ENCODE measurements at regions not wholly inside any gene's neighbourhood (a gene's known extent, or its start where the extent isn't known, plus 50 kb on each side); places are given as distances from the start of the nearest gene placed in this dataset.
A peak's percentile ranks its signal among the peaks of the same experiment; 100 is the strongest.

GRCh38 chr20:40945754-40946450 is 82.7 kb upstream of the TOP1 start (continued):
- peak; percentile 22 for TF ChIP-seq ZNF407 (CRISPR knock-in tag; IDR thresholded peaks at IDR 0.05; ENCODE audit: not compliant biosample characterization)
- peak; percentile 37 for TF ChIP-seq ZNF687 (CRISPR knock-in tag; IDR thresholded peaks at IDR 0.05)
- TF ChIP-seq ZNF281 (CRISPR knock-in tag; IDR thresholded peaks at IDR 0.05; ENCODE audit: borderline replicate concordance) = no peak
- TF ChIP-seq ZNF431 (CRISPR knock-in tag; IDR thresholded peaks at IDR 0.05; ENCODE audit: borderline replicate concordance, low read depth) = no peak
- TF ChIP-seq, protein P1, sequence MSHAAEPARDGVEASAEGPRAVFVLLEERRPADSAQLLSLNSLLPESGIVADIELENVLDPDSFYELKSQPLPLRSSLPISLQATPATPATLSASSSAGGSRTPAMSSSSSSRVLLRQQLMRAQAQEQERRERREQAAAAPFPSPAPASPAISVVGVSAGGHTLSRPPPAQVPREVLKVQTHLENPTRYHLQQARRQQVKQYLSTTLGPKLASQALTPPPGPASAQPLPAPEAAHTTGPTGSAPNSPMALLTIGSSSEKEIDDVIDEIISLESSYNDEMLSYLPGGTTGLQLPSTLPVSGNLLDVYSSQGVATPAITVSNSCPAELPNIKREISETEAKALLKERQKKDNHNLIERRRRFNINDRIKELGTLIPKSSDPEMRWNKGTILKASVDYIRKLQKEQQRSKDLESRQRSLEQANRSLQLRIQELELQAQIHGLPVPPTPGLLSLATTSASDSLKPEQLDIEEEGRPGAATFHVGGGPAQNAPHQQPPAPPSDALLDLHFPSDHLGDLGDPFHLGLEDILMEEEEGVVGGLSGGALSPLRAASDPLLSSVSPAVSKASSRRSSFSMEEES (CRISPR knock-in tag; IDR thresholded peaks at IDR 0.05) = no peak
- no peak for TF ChIP-seq ATRX (CRISPR knock-in tag; IDR thresholded peaks at IDR 0.05; ENCODE audit: borderline replicate concordance)
- no peak for TF ChIP-seq RXRB (CRISPR knock-in tag; IDR thresholded peaks at IDR 0.05; ENCODE audit: borderline replicate concordance)
- TF ChIP-seq ZNF34 (CRISPR knock-in tag; IDR thresholded peaks at IDR 0.05; ENCODE audit: borderline replicate concordance) = no peak
- no peak for TF ChIP-seq DNMT1 (CRISPR knock-in tag; IDR thresholded peaks at IDR 0.05)
- peak; percentile 39; the same call in 1 of the 2 replicates for TF ChIP-seq SP140L (CRISPR knock-in tag; IDR thresholded peaks at IDR 0.05; ENCODE audit: borderline replicate concordance)
- TF ChIP-seq ZNF3 (CRISPR knock-in tag; IDR thresholded peaks at IDR 0.05) = no peak
- no peak for TF ChIP-seq ZNF550 (CRISPR knock-in tag; IDR thresholded peaks at IDR 0.05; ENCODE audit: borderline replicate concordance)
